HG03135 (cell line): ENCODE measurements at regions not wholly inside any gene's neighbourhood (a gene's known extent, or its start where the extent isn't known, plus 50 kb on each side); places are given as distances from the start of the nearest gene placed in this dataset.
"Not testable (repeated sequence)": the region's sequence is repeated elsewhere in the genome, so short reads cannot be mapped to it uniquely, and the experiment has no call there.

Experiments
- ATAC-seq: cut with Tn5 transposase; IDR thresholded peaks from one replicate; pipeline ENCODE4 v1.9.1; 2021; ENCODE audit warnings: mild to moderate bottlenecking, moderate library complexity; ENCODE audit not compliant: unreplicated experiment

GRCh38 chr12:75874441-75874840 lies 157.1 kb downstream of the PHLDA1 start:
- ATAC-seq: no peak

- no peak for ATAC-seq
These were observed 158.8 kb downstream of the PHLDA1 start for GRCh38 chr12:75872762-75873161.

GRCh38 chr12:75870878-75871277 lies 160.7 kb downstream of the PHLDA1 start:
- ATAC-seq: no peak

- ATAC-seq: no peak
These were observed 163.1 kb downstream of the PHLDA1 start for GRCh38 chr12:75868501-75868900.

- ATAC-seq: no peak
These were observed 166.3 kb downstream of the PHLDA1 start for GRCh38 chr12:75865315-75865714.

- no peak for ATAC-seq
These were observed 167.4 kb downstream of the PHLDA1 start for GRCh38 chr12:75864161-75864560.

- ATAC-seq: no peak
These were observed 168.0 kb downstream of the PHLDA1 start for GRCh38 chr12:75863533-75863932.

- no peak for ATAC-seq
These were observed 168.7 kb downstream of the PHLDA1 start for GRCh38 chr12:75862692-75863471.

- ATAC-seq: no peak
These were observed 171.7 kb downstream of the PHLDA1 start for GRCh38 chr12:75859868-75860267.

GRCh38 chr12:75856235-75856634 lies 175.3 kb downstream of the PHLDA1 start:
- ATAC-seq: no peak

- ATAC-seq: no peak
These were observed 176.2 kb downstream of the PHLDA1 start for GRCh38 chr12:75855360-75855759.

- ATAC-seq: no peak
These were observed 176.8 kb downstream of the PHLDA1 start for GRCh38 chr12:75854681-75855309.

GRCh38 chr12:75854137-75854536 lies 177.4 kb downstream of the PHLDA1 start:
- ATAC-seq: not testable (repeated sequence)

- ATAC-seq: no peak
These were observed 177.9 kb downstream of the PHLDA1 start for GRCh38 chr12:75853626-75854025.

GRCh38 chr12:75852956-75853355 lies 178.6 kb downstream of the PHLDA1 start:
- ATAC-seq: no peak

- no peak for ATAC-seq
These were observed 179.4 kb downstream of the PHLDA1 start for GRCh38 chr12:75852143-75852542.

- no peak for ATAC-seq
These were observed 180.7 kb downstream of the PHLDA1 start for GRCh38 chr12:75850721-75851462.

- no peak for ATAC-seq
These were observed 182.6 kb downstream of the PHLDA1 start for GRCh38 chr12:75848961-75849360.

GRCh38 chr12:75848431-75848925 lies 183.1 kb downstream of the PHLDA1 start:
- no peak for ATAC-seq

GRCh38 chr12:75846102-75846501 lies 185.5 kb downstream of the PHLDA1 start:
- no peak for ATAC-seq

- ATAC-seq: no peak
These were observed 186.6 kb downstream of the PHLDA1 start for GRCh38 chr12:75844985-75845384.
